SK-N-SH (cell line): ENCODE measurements at regions not wholly inside any gene's neighbourhood (a gene's known extent, or its start where the extent isn't known, plus 50 kb on each side); places are given as distances from the start of the nearest gene placed in this dataset.

Source experiments
- CTCF ChIA-PET: fragments of 300-600, 350-600 bp; formaldehyde crosslinking; extraction: SDS; loops from one replicate; lab custom pipeline; 2021; lab: Yijun Ruan, JAX
- POLR2A ChIA-PET: fragments of 350-600 bp; sonication (Branson Sonifier 250); formaldehyde crosslinking; extraction: SDS; loops from one replicate; lab custom pipeline; 2020; ENCODE audit warnings: antibody characterized with exemption, inconsistent platforms; lab: Yijun Ruan, JAX
- DNase-seq: peaks from one replicate; pipeline ENCODE4 v3.0.0; 2012
- H2AFZ ChIP-seq: fragments of 200-600 bp; sonication (generic); 2 replicates; pipeline ENCODE4 v1.8.1; 2016; ENCODE audit warnings: antibody characterized with exemption, mild to moderate bottlenecking, low read depth
- H3F3A ChIP-seq: fragments of 200-600 bp; sonication (generic); replicated peaks from 2 replicates; pipeline ENCODE3; 2016; ENCODE audit warnings: antibody characterized with exemption, mild to moderate bottlenecking; ENCODE audit not compliant: insufficient read depth
- H3K27ac ChIP-seq, 2 experiments: fragments of 200-500 bp in 1 of 2; fragments of 200-600 bp in 1 of 2; sonication (Bioruptor generic) in 1 of 2; sonication (generic), shearing (Covaris generic) in 1 of 2; 2 replicates each; pipeline versions ENCODE4 v1.5.1 to v1.6.1; 2014 to 2016; ENCODE audit warnings: low read depth in 2 of 2, inconsistent platforms in 1 of 2, low read length in 1 of 2, mild to moderate bottlenecking in 1 of 2, mixed read lengths in 1 of 2
- H3K27me3 ChIP-seq: fragments of 200-600 bp; sonication (generic), shearing (Covaris generic); 2 replicates; pipeline ENCODE4 v1.6.1; 2016; ENCODE audit warnings: mixed run types; ENCODE audit not compliant: insufficient read depth
- H3K36me3 ChIP-seq, 2 experiments: fragments of 200-500 bp in 1 of 2; fragments of 200-600 bp in 1 of 2; sonication (Bioruptor generic) in 1 of 2; sonication (generic) in 1 of 2; replicated peaks in 1 of 2; 2 replicates each; pipeline versions ENCODE3 to v1.5.1; 2014 to 2016; ENCODE audit warnings: low read length in 1 of 2, mild to moderate bottlenecking in 1 of 2; ENCODE audit not compliant: insufficient read depth in 2 of 2, control insufficient read depth in 1 of 2
- H3K4me1 ChIP-seq, 2 experiments: fragments of 200-500 bp in 1 of 2; fragments of 200-600 bp in 1 of 2; sonication (Bioruptor generic) in 1 of 2; sonication (generic), shearing (Covaris generic) in 1 of 2; 2 replicates each; pipeline versions ENCODE4 v1.5.1 to v1.6.1; 2014 to 2016; ENCODE audit warnings: low read depth in 1 of 2, low read length in 1 of 2, mixed run types in 1 of 2; ENCODE audit not compliant: insufficient read depth in 2 of 2, control insufficient read depth in 1 of 2
- H3K4me2 ChIP-seq: fragments of 200-600 bp; sonication (generic), shearing (Covaris generic); 2 replicates; pipeline ENCODE4 v1.6.1; 2017; ENCODE audit warnings: mixed run types
- H3K4me3 ChIP-seq, 2 experiments: fragments of 200-500 bp in 1 of 2; fragments of 200-600 bp in 1 of 2; sonication (Bioruptor generic) in 1 of 2; sonication (generic), shearing (Covaris generic) in 1 of 2; 2 replicates each; pipeline versions ENCODE4 v1.5.1 to v1.8.1; 2014 to 2016; ENCODE audit warnings: low read depth in 2 of 2, inconsistent platforms in 1 of 2, low read length in 1 of 2, mild to moderate bottlenecking in 1 of 2, mixed read lengths in 1 of 2, moderate library complexity in 1 of 2
- H3K79me2 ChIP-seq: fragments of 200-600 bp; sonication (generic); 2 replicates; pipeline ENCODE4 v1.8.1; 2017; ENCODE audit warnings: mild to moderate bottlenecking; ENCODE audit not compliant: insufficient read depth
- H3K9ac ChIP-seq: fragments of 200-600 bp; sonication (generic); 2 replicates; pipeline ENCODE4 v1.6.1; 2017; ENCODE audit warnings: mixed run types
- H3K9me2 ChIP-seq: fragments of 200-600 bp; sonication (generic); 2 replicates; pipeline ENCODE4 v1.6.1; 2017; ENCODE audit warnings: mixed run types
- H3K9me3 ChIP-seq: fragments of 200-600 bp; sonication (generic); 2 replicates; pipeline ENCODE4 v1.6.1; 2017; ENCODE audit warnings: mixed run types, mild to moderate bottlenecking, moderate library complexity
- H4K20me1 ChIP-seq: fragments of 200-600 bp; sonication (generic); 2 replicates; pipeline ENCODE4 v1.6.1; 2017; ENCODE audit warnings: mild to moderate bottlenecking, mixed run types; ENCODE audit not compliant: insufficient read depth
- CHD2 ChIP-seq: fragments of 150-350 bp; IDR thresholded peaks from 2 replicates; pipeline ENCODE4 v1.6.1; 2018; ENCODE audit warnings: low read length; ENCODE audit not compliant: partially characterized antibody
- ELF1 ChIP-seq: IDR thresholded peaks from 2 replicates; pipeline ENCODE4 v1.4.0; 2012
- GATA2 ChIP-seq: sonication (generic); formaldehyde crosslinking; IDR thresholded peaks from 2 replicates; pipeline ENCODE4 v1.5.0; 2020; ENCODE audit warnings: mild to moderate bottlenecking, missing genetic modification reagents
- JUND ChIP-seq: IDR thresholded peaks from 2 replicates; pipeline ENCODE4 v1.4.0; 2012
- MEF2A ChIP-seq: IDR thresholded peaks from 2 replicates; pipeline ENCODE4 v1.4.0; 2012; ENCODE audit warnings: low read depth, borderline replicate concordance
- MXI1 ChIP-seq: IDR thresholded peaks from 2 replicates; pipeline ENCODE4 v1.6.1; 2012; ENCODE audit warnings: mild to moderate bottlenecking, low read depth, low read length, improper control_type of control experiment
- NFIC ChIP-seq: IDR thresholded peaks from 2 replicates; pipeline ENCODE4 v1.4.0; 2012; ENCODE audit warnings: borderline replicate concordance
- NRF1 ChIP-seq: IDR thresholded peaks from 2 replicates; pipeline ENCODE4 v1.6.1; 2012; ENCODE audit warnings: low read depth, mild to moderate bottlenecking, low read length
- PBX3 ChIP-seq: IDR thresholded peaks from 2 replicates; pipeline ENCODE4; 2012
- POLR2AphosphoS5 ChIP-seq: IDR thresholded peaks from 2 replicates; pipeline ENCODE4 v1.6.1; 2012; ENCODE audit warnings: low read depth, low read length
- RAD21 ChIP-seq: IDR thresholded peaks from 2 replicates; pipeline ENCODE4 v1.6.1; 2012; ENCODE audit warnings: mild to moderate bottlenecking, low read length
- REST ChIP-seq: IDR thresholded peaks from 2 replicates; pipeline ENCODE4 v1.6.1; 2012; ENCODE audit warnings: mild to moderate bottlenecking, low read depth, low read length, moderate library complexity
- RFX5 ChIP-seq: IDR thresholded peaks from 2 replicates; pipeline ENCODE4 v1.6.1; 2012; ENCODE audit warnings: mild to moderate bottlenecking, improper control_type of control experiment, low read length
- RXRA ChIP-seq: IDR thresholded peaks from 2 replicates; pipeline ENCODE4 v1.4.0; 2012; ENCODE audit warnings: low read depth, mild to moderate bottlenecking, borderline replicate concordance
- SIN3A ChIP-seq: IDR thresholded peaks from 2 replicates; pipeline ENCODE4 v1.6.1; 2012; ENCODE audit warnings: low read depth, mild to moderate bottlenecking, low read length, moderate library complexity, borderline replicate concordance
- SMC3 ChIP-seq: IDR thresholded peaks from 2 replicates; pipeline ENCODE4 v1.6.1; 2012; ENCODE audit warnings: low read depth, low read length, improper control_type of control experiment
- TAF1 ChIP-seq: IDR thresholded peaks from 2 replicates; pipeline ENCODE4 v1.6.1; 2012; ENCODE audit warnings: low read depth, mild to moderate bottlenecking, low read length, moderate library complexity, borderline replicate concordance
- TCF12 ChIP-seq: IDR thresholded peaks from 2 replicates; pipeline ENCODE4 v1.4.0; 2012
- TEAD4 ChIP-seq: IDR thresholded peaks from 2 replicates; pipeline ENCODE4 v1.4.0; 2012; ENCODE audit warnings: mild to moderate bottlenecking, borderline replicate concordance; ENCODE audit not compliant: insufficient read depth
- USF2 ChIP-seq: fragments of 150-350 bp; IDR thresholded peaks from 2 replicates; pipeline ENCODE4 v1.6.1; 2017; ENCODE audit warnings: antibody characterized with exemption, low read length, low read depth, borderline replicate concordance
- YY1 ChIP-seq: IDR thresholded peaks from 2 replicates; pipeline ENCODE4 v1.4.0; 2012; ENCODE audit warnings: low read depth, mild to moderate bottlenecking
- WGBS: methylation state at CpG from one replicate; pipeline ENCODE4 v1.1.6; 2017; ENCODE audit warnings: low lambda C conversion rate; 5-methylcytosine and 5-hydroxymethylcytosine counted together

- TF ChIP-seq RAD21 (no peak), GATA2 (CRISPR knock-in tag) (no peak), USF2 (no peak), RFX5 (no peak), SMC3 (no peak), RXRA (no peak), PBX3 (no peak), MXI1 (no peak), MEF2A (no peak), YY1 (no peak), TEAD4 (no peak), TAF1 (no peak)
These were observed 198.6 kb upstream of the NT5E start (continued) for GRCh38 chr6:85251300-85251699.

GRCh38 chr6:85250586-85251220 lies 199.2 kb upstream of the NT5E start:
- H3K9me3 ChIP-seq, result no peaks in the 10 kb centered on the region
- ChIA-PET POLR2A (no interaction called here), CTCF (no interaction called here)
- H3K9me2 ChIP-seq, result no peaks in the 10 kb centered on the region
- no peak overlapping the region for H2AFZ ChIP-seq
- H3K36me3 ChIP-seq, result no peaks in the 10 kb centered on the region
- no peaks in the 10 kb centered on the region for H3K4me1 ChIP-seq
- H3F3A ChIP-seq, result no peaks in the 10 kb centered on the region
- H3K4me3 ChIP-seq, result no peak overlapping the region
- no peaks in the 10 kb centered on the region for H4K20me1 ChIP-seq
- DNase-seq, result no peak
- H3K79me2 ChIP-seq, result no peaks in the 10 kb centered on the region
- no peak for TF ChIP-seq REST
- TF ChIP-seq YY1, result no peak
- no peak for TF ChIP-seq TAF1
- TF ChIP-seq NRF1, result no peak
- TF ChIP-seq CHD2, result no peak
- TF ChIP-seq ELF1, result no peak
- TF ChIP-seq PBX3, result no peak
- no peak for TF ChIP-seq NFIC
- TF ChIP-seq POLR2AphosphoS5, result no peak
- TF ChIP-seq TCF12, result no peak
- TF ChIP-seq SIN3A, result no peak
- TF ChIP-seq RXRA, result no peak
- TF ChIP-seq JUND, result no peak
- no peaks in the 10 kb centered on the region for H3K27me3 ChIP-seq
- WGBS, result 7% methylated on average over 5 of the region's 5 CpGs
- H3K9ac ChIP-seq, result no peak overlapping the region
- no peak overlapping the region for H3K27ac ChIP-seq
- H3K4me2 ChIP-seq, result no peak overlapping the region
